H1 (cell line): ENCODE measurements at regions not wholly inside any gene's neighbourhood (a gene's known extent, or its start where the extent isn't known, plus 50 kb on each side); places are given as distances from the start of the nearest gene placed in this dataset.

Source experiments
- CTCF ChIA-PET: fragments of 300-600 bp; sonication (Branson Sonifier 250); formaldehyde crosslinking; loops from one replicate; lab custom pipeline; 2021; ENCODE audit not compliant: partially characterized antibody; lab: Charles Lee
- POLR2A ChIA-PET: fragments of 300-600 bp; sonication (Branson Sonifier 250); formaldehyde crosslinking; loops from one replicate; lab custom pipeline; 2021; ENCODE audit warnings: inconsistent platforms; ENCODE audit not compliant: partially characterized antibody; lab: Charles Lee
- DNase-seq, 2 experiments: peaks; one replicate each; pipeline versions ENCODE4 v3.0.0 to v3.0.0-alpha.2; 2010 to 2022; ENCODE audit warnings: low spot score in 2 of 2, low read depth in 1 of 2, mixed read lengths in 1 of 2
- FAIRE-seq: peaks from 2 replicates; lab custom pipeline; 2011; peaks lifted over from hg19 to GRCh38; lab: Jason Lieb, UNC
- H2AFZ ChIP-seq: 2 replicates; pipeline ENCODE4 v1.8.1; 2012; ENCODE audit warnings: low read length, inconsistent platforms
- H2AK5ac ChIP-seq: 2 replicates; pipeline ENCODE4 v1.6.1; 2013; ENCODE audit warnings: low read depth, low read length
- H2BK120ac ChIP-seq: replicated peaks from 2 replicates; pipeline ENCODE3; 2013; ENCODE audit warnings: low read depth, low read length, inconsistent platforms
- H2BK12ac ChIP-seq: 2 replicates; pipeline ENCODE4 v1.6.1; 2013; ENCODE audit warnings: low read depth, low read length
- H2BK15ac ChIP-seq: 2 replicates; pipeline ENCODE4 v1.6.1; 2013; ENCODE audit warnings: low read length
- H2BK20ac ChIP-seq: 2 replicates; pipeline ENCODE4 v1.6.1; 2013; ENCODE audit warnings: low read length
- H2BK5ac ChIP-seq: 2 replicates; pipeline ENCODE4 v1.6.1; 2013; ENCODE audit warnings: low read depth, low read length
- H3K14ac ChIP-seq: 2 replicates; pipeline ENCODE4 v1.6.1; 2013; ENCODE audit warnings: inconsistent platforms; ENCODE audit not compliant: insufficient read length
- H3K18ac ChIP-seq: 2 replicates; pipeline ENCODE4 v1.6.1; 2013; ENCODE audit warnings: low read length; ENCODE audit errors: extremely low read depth
- H3K23ac ChIP-seq: 2 replicates; pipeline ENCODE4 v1.6.1; 2013; ENCODE audit warnings: inconsistent platforms; ENCODE audit not compliant: insufficient read length
- H3K23me2 ChIP-seq: 2 replicates; pipeline ENCODE4 v1.6.1; 2013; ENCODE audit warnings: low read depth, low read length
- H3K27ac ChIP-seq: 2 replicates; pipeline ENCODE4 v1.6.1; 2011; ENCODE audit warnings: low read depth, low read length, inconsistent platforms
- H3K27me3 ChIP-seq, 4 experiments: replicated peaks in 1 of 4; 1 replicate in 1 of 4; 2 replicates in 3 of 4; pipeline versions ENCODE4 v1.6.1 to v1.8.1; 2011 to 2013; ENCODE audit warnings: low read length in 3 of 4, mild to moderate bottlenecking in 3 of 4, inconsistent platforms in 2 of 4, mixed read lengths in 2 of 4, moderate library complexity in 1 of 4; ENCODE audit not compliant: control insufficient read depth in 3 of 4, insufficient read depth in 3 of 4; ENCODE audit errors: extremely low read depth in 1 of 4
- H3K36me3 ChIP-seq, 4 experiments: 2 replicates each; pipeline versions ENCODE4 v1.6.1 to v1.8.1; 2011 to 2013; ENCODE audit warnings: mild to moderate bottlenecking in 4 of 4, low read length in 3 of 4, moderate library complexity in 2 of 4, control low read depth in 1 of 4, inconsistent platforms in 1 of 4; ENCODE audit not compliant: insufficient read depth in 4 of 4, control insufficient read depth in 2 of 4
- H3K4ac ChIP-seq: replicated peaks from 2 replicates; pipeline ENCODE3; 2013; ENCODE audit warnings: low read length, low read depth, mixed read lengths, inconsistent platforms; ENCODE audit not compliant: insufficient read length
- H3K4me1 ChIP-seq, 4 experiments: replicated peaks in 1 of 4; 1 replicate in 1 of 4; 2 replicates in 3 of 4; pipeline versions ENCODE4 v1.6.1 to v1.8.1; 2011 to 2013; ENCODE audit warnings: low read length in 3 of 4, inconsistent platforms in 2 of 4, mixed read lengths in 1 of 4; ENCODE audit not compliant: insufficient read depth in 4 of 4, control insufficient read depth in 3 of 4
- H3K4me2 ChIP-seq, 2 experiments: 2 replicates each; pipeline versions ENCODE4 v1.6.1 to v1.8.1; 2011 to 2013; ENCODE audit warnings: low read depth in 2 of 2, low read length in 2 of 2, control low read depth in 1 of 2, inconsistent platforms in 1 of 2, mild to moderate bottlenecking in 1 of 2; ENCODE audit not compliant: insufficient read depth in 1 of 2
- H3K4me3 ChIP-seq, 4 experiments: fragments of 200-600, 300-600 bp in 1 of 4; sonication (generic), shearing (Covaris generic), sonication (Bioruptor Twin) in 1 of 4; 2 replicates each; pipeline versions ENCODE4 v1.5.1 to v1.8.1; 2011 to 2016; ENCODE audit warnings: low read length in 4 of 4, low read depth in 3 of 4, control low read depth in 2 of 4, inconsistent platforms in 2 of 4, mild to moderate bottlenecking in 2 of 4, mixed read lengths in 1 of 4, moderate library complexity in 1 of 4; ENCODE audit not compliant: insufficient read depth in 2 of 4; ENCODE audit errors: extremely low read depth in 1 of 4
- H3K56ac ChIP-seq: replicated peaks from 2 replicates; pipeline ENCODE3; 2013; ENCODE audit warnings: low read depth, mild to moderate bottlenecking, mixed read lengths, low read length, inconsistent platforms; ENCODE audit not compliant: insufficient read length
- H3K79me1 ChIP-seq: 2 replicates; pipeline ENCODE4 v1.6.1; 2013; ENCODE audit warnings: low read depth, low read length, control low read depth
- H3K79me2 ChIP-seq, 2 experiments: 2 replicates each; pipeline versions ENCODE4 v1.6.1 to v1.8.1; 2012 to 2013; ENCODE audit warnings: low read length in 2 of 2, mild to moderate bottlenecking in 2 of 2, inconsistent platforms in 1 of 2; ENCODE audit not compliant: insufficient read depth in 2 of 2, control insufficient read depth in 1 of 2
- H3K9ac ChIP-seq, 4 experiments: replicated peaks in 1 of 4; 1 replicate in 1 of 4; 2 replicates in 3 of 4; pipeline versions ENCODE4 v1.6.1 to v1.8.1; 2011 to 2013; ENCODE audit warnings: low read depth in 3 of 4, low read length in 3 of 4, control low read depth in 2 of 4, mild to moderate bottlenecking in 2 of 4, moderate library complexity in 2 of 4, inconsistent platforms in 1 of 4; ENCODE audit errors: extremely low read depth in 1 of 4
- H3K9me3 ChIP-seq, 2 experiments: 2 replicates each; pipeline versions ENCODE4 v1.6.1 to v1.8.1; 2012 to 2013; ENCODE audit warnings: mild to moderate bottlenecking in 2 of 2, moderate library complexity in 2 of 2, control low read depth in 1 of 2, inconsistent platforms in 1 of 2, low read depth in 1 of 2, low read length in 1 of 2, mixed read lengths in 1 of 2; ENCODE audit not compliant: insufficient read depth in 2 of 2
- H4K20me1 ChIP-seq, 2 experiments: replicated peaks in 1 of 2; 2 replicates each; pipeline versions ENCODE3 to v1.8.1; 2011 to 2013; ENCODE audit warnings: inconsistent platforms in 2 of 2, low read length in 2 of 2, mild to moderate bottlenecking in 1 of 2; ENCODE audit not compliant: insufficient read depth in 2 of 2, control insufficient read depth in 1 of 2
- H4K5ac ChIP-seq: 2 replicates; pipeline ENCODE4 v1.6.1; 2013; ENCODE audit warnings: low read length, low read depth, mixed read lengths, inconsistent platforms; ENCODE audit not compliant: insufficient read length
- H4K8ac ChIP-seq: 2 replicates; pipeline ENCODE4 v1.8.0; 2013; ENCODE audit warnings: mild to moderate bottlenecking, moderate library complexity, low read length, inconsistent platforms; ENCODE audit not compliant: insufficient read depth; ENCODE audit errors: extremely low read depth
- H4K91ac ChIP-seq: replicated peaks from 2 replicates; pipeline ENCODE3; 2013; ENCODE audit warnings: low read length, mixed read lengths, inconsistent platforms; ENCODE audit not compliant: insufficient read length
- SAP30 ChIP-seq: fragments of 300-600 bp; sonication (generic); IDR thresholded peaks from 2 replicates; pipeline ENCODE4 v1.7.1; 2012; ENCODE audit warnings: low read length, moderate library complexity, mild to moderate bottlenecking, inconsistent platforms; ENCODE audit not compliant: insufficient read depth, insufficient replicate concordance
- SP1 ChIP-seq: IDR thresholded peaks from 2 replicates; pipeline ENCODE4 v1.6.1; 2011; ENCODE audit warnings: low read depth, low read length
- WGBS, 2 experiments: shearing (Covaris generic) in 1 of 2; methylation state at CpG; one replicate each; pipeline versions ENCODE4 v1.1.6 to v1.1.7; 2013 to 2015; ENCODE audit warnings: low lambda C conversion rate in 2 of 2, mixed read lengths in 2 of 2, inconsistent platforms in 1 of 2, low coverage in 1 of 2, missing lambda C conversion rate in 1 of 2; ENCODE audit not compliant: insufficient replicate concordance in 2 of 2, insufficient coverage in 1 of 2, insufficient read length in 1 of 2; ENCODE audit errors: extremely low coverage in 1 of 2, missing lambda C conversion rate in 1 of 2; 5-methylcytosine and 5-hydroxymethylcytosine counted together
- TF ChIP-seq, protein P1 (sequence below): IDR thresholded peaks from 2 replicates; pipeline ENCODE4 v1.6.1; 2012; ENCODE audit warnings: low read length, inconsistent platforms
- TF ChIP-seq, protein P2 (sequence below), 3 experiments: IDR thresholded peaks; 1 replicate in 2 of 3; 2 replicates in 1 of 3; pipeline versions ENCODE4 v1.5.1 to v1.6.1; 2011; ENCODE audit warnings: low read length in 3 of 3, mild to moderate bottlenecking in 3 of 3, inconsistent platforms in 2 of 3, low read depth in 1 of 3, moderate library complexity in 1 of 3; ENCODE audit not compliant: insufficient read depth in 1 of 3; ENCODE audit errors: control extremely low read depth in 1 of 3

DNA sequence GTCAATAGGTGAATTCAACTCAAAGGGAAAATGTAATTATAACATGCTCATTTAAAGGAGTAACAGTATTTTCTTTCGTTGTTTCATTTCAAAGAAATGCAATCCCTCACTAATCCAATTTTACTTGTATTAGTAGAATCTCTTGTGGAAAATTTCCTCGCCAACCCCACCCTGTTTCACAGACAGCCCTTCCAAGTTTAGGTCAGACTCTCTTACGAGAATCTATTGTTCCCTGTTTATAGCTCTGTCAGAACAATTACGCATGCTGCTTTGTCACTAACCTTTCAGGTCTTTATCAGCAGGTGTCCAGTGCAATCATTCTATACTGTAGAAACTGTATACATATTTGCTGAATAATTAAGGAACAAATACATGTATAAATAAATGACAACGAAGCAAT is 657.8 kb upstream of the LINC00305 start:
- H2BK120ac ChIP-seq, result no peak overlapping the region
- no peak overlapping the region for H3K4me3 ChIP-seq
- no peak overlapping the region for H2BK20ac ChIP-seq
- no peak overlapping the region for H3K18ac ChIP-seq
- 93% methylated on average over 5 of the region's 5 CpGs; no CpG with 5 or more reads in 1 of the 2 experiments for WGBS, 2 experiments
- H3K27me3 ChIP-seq, result no peaks in the 10 kb centered on the region
- no peak overlapping the region for H4K91ac ChIP-seq
- H2AK5ac ChIP-seq, result no peak overlapping the region
- H2AFZ ChIP-seq, result no peak overlapping the region
- H3K9me3 ChIP-seq, result no peaks in the 10 kb centered on the region
- H3K79me2 ChIP-seq, result no peaks in the 10 kb centered on the region
- DNase-seq, result no peak
- no peak overlapping the region for H3K56ac ChIP-seq
- H3K4me2 ChIP-seq, result no peak overlapping the region
- no peak overlapping the region for H4K8ac ChIP-seq
- no peaks in the 10 kb centered on the region for H3K79me1 ChIP-seq
- H4K20me1 ChIP-seq, result no peaks in the 10 kb centered on the region
- no peaks in the 10 kb centered on the region for H3K36me3 ChIP-seq
- CTCF ChIA-PET, result no interaction called here
- no peak for FAIRE-seq
- no peak overlapping the region for H2BK5ac ChIP-seq
- no peak overlapping the region for H3K23ac ChIP-seq
- no peak overlapping the region for H2BK15ac ChIP-seq
- H2BK12ac ChIP-seq, result no peak overlapping the region
- no peaks in the 10 kb centered on the region for H3K23me2 ChIP-seq
- no peak overlapping the region for H3K27ac ChIP-seq
- H3K9ac ChIP-seq, result no peak overlapping the region
- no peak overlapping the region for H4K5ac ChIP-seq
- POLR2A ChIA-PET, result no interaction called here
- no peaks in the 10 kb centered on the region for H3K4me1 ChIP-seq
- H3K4ac ChIP-seq, result no peak overlapping the region
- TF ChIP-seq, protein P1, sequence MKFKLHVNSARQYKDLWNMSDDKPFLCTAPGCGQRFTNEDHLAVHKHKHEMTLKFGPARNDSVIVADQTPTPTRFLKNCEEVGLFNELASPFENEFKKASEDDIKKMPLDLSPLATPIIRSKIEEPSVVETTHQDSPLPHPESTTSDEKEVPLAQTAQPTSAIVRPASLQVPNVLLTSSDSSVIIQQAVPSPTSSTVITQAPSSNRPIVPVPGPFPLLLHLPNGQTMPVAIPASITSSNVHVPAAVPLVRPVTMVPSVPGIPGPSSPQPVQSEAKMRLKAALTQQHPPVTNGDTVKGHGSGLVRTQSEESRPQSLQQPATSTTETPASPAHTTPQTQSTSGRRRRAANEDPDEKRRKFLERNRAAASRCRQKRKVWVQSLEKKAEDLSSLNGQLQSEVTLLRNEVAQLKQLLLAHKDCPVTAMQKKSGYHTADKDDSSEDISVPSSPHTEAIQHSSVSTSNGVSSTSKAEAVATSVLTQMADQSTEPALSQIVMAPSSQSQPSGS, result no peak
- no peak for TF ChIP-seq SAP30
- no peak for TF ChIP-seq SP1
- TF ChIP-seq, protein P2, sequence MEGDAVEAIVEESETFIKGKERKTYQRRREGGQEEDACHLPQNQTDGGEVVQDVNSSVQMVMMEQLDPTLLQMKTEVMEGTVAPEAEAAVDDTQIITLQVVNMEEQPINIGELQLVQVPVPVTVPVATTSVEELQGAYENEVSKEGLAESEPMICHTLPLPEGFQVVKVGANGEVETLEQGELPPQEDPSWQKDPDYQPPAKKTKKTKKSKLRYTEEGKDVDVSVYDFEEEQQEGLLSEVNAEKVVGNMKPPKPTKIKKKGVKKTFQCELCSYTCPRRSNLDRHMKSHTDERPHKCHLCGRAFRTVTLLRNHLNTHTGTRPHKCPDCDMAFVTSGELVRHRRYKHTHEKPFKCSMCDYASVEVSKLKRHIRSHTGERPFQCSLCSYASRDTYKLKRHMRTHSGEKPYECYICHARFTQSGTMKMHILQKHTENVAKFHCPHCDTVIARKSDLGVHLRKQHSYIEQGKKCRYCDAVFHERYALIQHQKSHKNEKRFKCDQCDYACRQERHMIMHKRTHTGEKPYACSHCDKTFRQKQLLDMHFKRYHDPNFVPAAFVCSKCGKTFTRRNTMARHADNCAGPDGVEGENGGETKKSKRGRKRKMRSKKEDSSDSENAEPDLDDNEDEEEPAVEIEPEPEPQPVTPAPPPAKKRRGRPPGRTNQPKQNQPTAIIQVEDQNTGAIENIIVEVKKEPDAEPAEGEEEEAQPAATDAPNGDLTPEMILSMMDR (IDR thresholded peaks at IDR 0.05; ENCODE audit: control extremely low read depth in 1 of 3, insufficient read depth in 1 of 3, low read depth in 1 of 3, low read length in 3 of 3), result no peak
- no peak overlapping the region for H3K14ac ChIP-seq
